ENCODE measurements at regions not wholly inside any gene's neighbourhood (a gene's known extent, or its start where the extent isn't known, plus 50 kb on each side); places are given as distances from the start of the nearest gene placed in this dataset.

DNA sequence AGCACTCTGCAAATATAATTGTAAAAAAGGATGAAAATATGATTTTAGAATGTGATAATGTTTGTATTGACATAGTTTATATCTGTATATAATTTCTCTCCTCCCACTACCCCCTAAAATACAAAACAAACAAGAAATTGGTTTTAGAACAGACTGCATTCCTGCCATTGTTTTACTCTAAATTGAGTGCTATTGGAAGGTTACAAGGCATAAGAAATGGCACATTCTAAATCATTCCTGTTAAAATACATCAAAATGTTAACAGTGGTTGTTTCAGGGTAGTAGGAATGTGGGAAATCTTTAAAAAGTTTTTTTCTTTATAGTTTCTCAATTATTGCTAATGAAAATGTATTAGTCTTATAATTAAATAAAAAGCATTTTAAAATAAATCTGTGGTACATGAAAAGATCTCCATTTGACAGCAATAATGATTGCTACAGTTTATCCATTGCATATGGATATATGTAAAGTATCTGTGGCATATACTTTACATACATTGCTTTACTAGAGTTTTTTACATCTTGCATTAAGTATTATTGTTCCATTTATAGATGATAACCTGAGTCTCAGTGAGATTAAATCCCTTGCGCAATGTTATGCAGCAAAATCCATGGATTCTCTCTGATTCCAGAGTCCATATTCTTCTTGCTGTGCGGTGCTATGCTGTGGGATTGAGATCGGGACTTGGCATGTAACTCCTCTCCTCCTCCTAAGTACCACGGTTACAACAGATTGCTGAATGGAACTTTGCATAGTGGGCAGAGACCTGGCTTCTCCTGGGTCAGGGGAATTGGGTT is 319.8 kb downstream of the LMO4 start:
- Histone ChIP-seq H3K36me3 (ENCODE audit: insufficient read depth, low read length) (no peaks in the 10 kb centered on the region), H3K9ac (ENCODE audit: low read depth, low read length) (no peak overlapping the region), H3K4me1 (ENCODE audit: insufficient read depth, low read length) (peaks cover 18% of the 10 kb centered on the region), H3K9me3 (ENCODE audit: control insufficient read depth, insufficient read depth, low read length) (no peaks in the 10 kb centered on the region)

GRCh38 chr1:87650306-87650705 is 321.6 kb downstream of the LMO4 start:
- H3K4me1 ChIP-seq (ENCODE audit: insufficient read depth, low read length): 0 out of 2 replicates have a peak, but pooled peaks cover under 1% of the 10 kb centered on the region
- no peaks in the 10 kb centered on the region for H3K36me3 ChIP-seq (ENCODE audit: insufficient read depth, low read length)
- no peak overlapping the region for H3K9ac ChIP-seq (ENCODE audit: low read depth, low read length)
- H3K9me3 ChIP-seq (ENCODE audit: control insufficient read depth, insufficient read depth, low read length): no peaks in the 10 kb centered on the region

DNA sequence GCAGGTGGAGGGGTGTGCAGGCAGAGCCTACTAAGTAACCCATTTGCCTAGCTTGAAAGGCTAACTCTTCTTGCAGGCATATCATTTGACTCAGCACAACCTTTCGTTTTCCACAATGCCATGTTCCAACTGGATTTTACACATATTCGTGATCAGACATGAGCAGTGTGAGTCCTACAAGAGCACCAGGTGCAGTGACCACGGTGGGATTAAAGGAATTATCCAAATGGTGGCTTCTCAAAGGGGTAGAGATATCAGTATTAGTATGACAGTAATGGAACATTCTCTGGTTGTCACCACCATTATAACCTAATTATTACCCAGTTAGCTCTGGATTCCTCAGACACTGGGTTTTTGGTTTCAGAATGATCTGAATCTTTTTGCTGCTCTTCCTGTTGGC is 323.5 kb downstream of the LMO4 start:
- no peaks in the 10 kb centered on the region for H3K36me3 ChIP-seq (ENCODE audit: insufficient read depth, low read length)
- no peaks in the 10 kb centered on the region for H3K9me3 ChIP-seq (ENCODE audit: control insufficient read depth, insufficient read depth, low read length)
- no peak overlapping the region for H3K9ac ChIP-seq (ENCODE audit: low read depth, low read length)
- no peaks in the 10 kb centered on the region for H3K4me1 ChIP-seq (ENCODE audit: insufficient read depth, low read length)

DNA sequence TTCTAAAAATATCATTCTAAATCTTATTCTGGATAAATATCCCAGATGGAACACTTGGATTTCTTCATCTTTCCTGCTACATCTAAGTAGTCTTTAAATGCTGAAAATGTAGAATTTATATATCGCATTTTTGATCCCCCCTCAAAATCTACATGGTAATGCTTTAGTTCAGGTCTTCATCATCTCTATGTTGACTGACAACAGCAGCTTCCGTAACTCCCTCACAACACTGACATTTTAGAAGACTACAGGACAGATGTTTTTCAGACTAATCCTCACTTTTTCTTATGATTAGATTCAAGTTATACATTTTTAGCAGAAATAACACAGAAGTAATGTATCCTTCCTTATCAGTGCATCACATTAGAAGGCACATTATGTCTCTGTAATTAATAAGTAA is 336.5 kb downstream of the LMO4 start:
- H3K9ac ChIP-seq (ENCODE audit: low read depth, low read length): no peak overlapping the region
- H3K4me1 ChIP-seq (ENCODE audit: insufficient read depth, low read length): no peaks in the 10 kb centered on the region
- peaks cover 4% of the 10 kb centered on the region for H3K9me3 ChIP-seq (ENCODE audit: control insufficient read depth, insufficient read depth, low read length)
- H3K36me3 ChIP-seq (ENCODE audit: insufficient read depth, low read length): no peaks in the 10 kb centered on the region

GRCh38 chr1:87666681-87667080 is 338.0 kb downstream of the LMO4 start:
- H3K36me3 ChIP-seq (ENCODE audit: insufficient read depth, low read length): no peaks in the 10 kb centered on the region
- no peak overlapping the region for H3K9ac ChIP-seq (ENCODE audit: low read depth, low read length)
- no peaks in the 10 kb centered on the region for H3K4me1 ChIP-seq (ENCODE audit: insufficient read depth, low read length)

DNA sequence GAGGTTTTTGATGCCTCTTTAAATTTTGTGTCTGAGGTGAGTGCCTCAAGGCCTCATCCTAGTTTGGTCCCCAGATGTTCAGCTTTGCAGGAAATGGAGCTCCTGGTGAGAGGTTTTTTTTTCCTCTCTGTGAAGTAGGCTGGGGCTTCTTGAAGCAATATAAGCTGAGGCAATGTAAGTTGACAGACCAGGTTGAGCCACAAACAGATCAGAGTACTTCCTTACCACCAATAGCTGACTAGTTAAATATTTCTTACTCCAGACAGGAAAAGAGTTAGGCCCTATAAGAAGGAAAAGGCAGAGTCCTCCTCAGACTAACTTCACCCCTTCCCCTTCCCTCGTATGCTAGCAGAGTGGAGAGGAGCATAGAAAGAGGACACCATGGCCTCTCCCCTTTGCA is 341.0 kb downstream of the LMO4 start:
- Histone ChIP-seq H3K4me1 (ENCODE audit: insufficient read depth, low read length) (no peaks in the 10 kb centered on the region), H3K9me3 (ENCODE audit: control insufficient read depth, insufficient read depth, low read length) (no peaks in the 10 kb centered on the region), H3K36me3 (ENCODE audit: insufficient read depth, low read length) (no peaks in the 10 kb centered on the region), H3K9ac (ENCODE audit: low read depth, low read length) (no peak overlapping the region)

More at GRCh38 chr1:87666681-87667080, 338.0 kb downstream of the LMO4 start:
- H3K9me3 ChIP-seq (ENCODE audit: control insufficient read depth, insufficient read depth, low read length): peaks cover 3% of the 10 kb centered on the region

GRCh38 chr1:87673309-87673708 is 344.6 kb downstream of the LMO4 start:
- Histone ChIP-seq H3K9me3 (ENCODE audit: control insufficient read depth, insufficient read depth, low read length) (no peaks in the 10 kb centered on the region), H3K36me3 (ENCODE audit: insufficient read depth, low read length) (no peaks in the 10 kb centered on the region), H3K9ac (ENCODE audit: low read depth, low read length) (no peak overlapping the region), H3K4me1 (ENCODE audit: insufficient read depth, low read length) (no peaks in the 10 kb centered on the region)

- Histone ChIP-seq H3K9me3 (ENCODE audit: control insufficient read depth, insufficient read depth, low read length) (no peaks in the 10 kb centered on the region), H3K9ac (ENCODE audit: low read depth, low read length) (no peak overlapping the region), H3K36me3 (ENCODE audit: insufficient read depth, low read length) (no peaks in the 10 kb centered on the region), H3K4me1 (ENCODE audit: insufficient read depth, low read length) (no peaks in the 10 kb centered on the region)
These were observed 345.1 kb downstream of the LMO4 start for GRCh38 chr1:87673748-87674147.

- H3K9ac ChIP-seq (ENCODE audit: low read depth, low read length): no peak overlapping the region
- H3K9me3 ChIP-seq (ENCODE audit: control insufficient read depth, insufficient read depth, low read length): no peaks in the 10 kb centered on the region
- H3K36me3 ChIP-seq (ENCODE audit: insufficient read depth, low read length): no peaks in the 10 kb centered on the region
- no peaks in the 10 kb centered on the region for H3K4me1 ChIP-seq (ENCODE audit: insufficient read depth, low read length)
These were observed 346.1 kb downstream of the LMO4 start for GRCh38 chr1:87674791-87675190.

GRCh38 chr1:87678266-87678665 is 349.6 kb downstream of the LMO4 start:
- no peaks in the 10 kb centered on the region for H3K4me1 ChIP-seq (ENCODE audit: insufficient read depth, low read length)
- no peaks in the 10 kb centered on the region for H3K9me3 ChIP-seq (ENCODE audit: control insufficient read depth, insufficient read depth, low read length)
- no peaks in the 10 kb centered on the region for H3K36me3 ChIP-seq (ENCODE audit: insufficient read depth, low read length)
- no peak overlapping the region for H3K9ac ChIP-seq (ENCODE audit: low read depth, low read length)

GRCh38 chr1:87682565-87682964 is 353.9 kb downstream of the LMO4 start:
- Histone ChIP-seq H3K9me3 (ENCODE audit: control insufficient read depth, insufficient read depth, low read length) (no peaks in the 10 kb centered on the region), H3K9ac (ENCODE audit: low read depth, low read length) (no peak overlapping the region)

DNA sequence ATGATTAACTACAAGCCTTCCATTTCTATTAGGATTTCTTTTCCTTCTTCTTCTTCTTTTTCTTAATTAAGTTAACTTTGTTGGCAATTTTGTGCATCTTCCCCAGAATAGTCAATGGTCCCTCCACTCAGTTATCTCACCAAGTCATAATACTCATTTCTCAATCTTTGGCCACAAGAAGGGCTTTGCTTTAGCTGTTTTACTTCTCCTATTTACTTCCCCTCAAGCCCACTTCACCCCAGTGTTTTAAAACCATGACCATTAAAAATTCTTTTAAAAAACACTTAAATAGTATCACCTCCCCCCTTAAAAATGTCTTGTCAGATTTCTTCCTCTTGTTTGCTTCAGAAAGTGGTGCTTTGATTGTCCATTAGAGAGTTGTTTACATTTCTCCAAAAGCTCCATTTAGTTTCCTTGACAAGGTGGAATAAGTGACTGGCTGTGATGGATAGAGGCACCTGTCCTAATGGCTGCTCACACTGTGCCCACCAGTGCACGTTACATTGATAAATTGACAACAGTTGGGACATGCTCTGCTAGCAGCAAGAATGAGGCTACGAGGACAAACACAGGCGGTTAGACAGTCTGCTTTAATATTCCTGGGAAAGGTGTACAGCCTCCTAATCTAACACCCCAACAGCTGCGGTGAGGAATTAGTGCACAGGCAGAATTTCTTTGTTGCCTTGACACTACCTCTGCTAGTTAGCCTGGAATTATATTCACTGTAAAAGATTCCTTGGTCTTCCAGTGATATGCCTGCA is 354.7 kb downstream of the LMO4 start:
- Histone ChIP-seq H3K4me1 (ENCODE audit: insufficient read depth, low read length) (peaks cover 16% of the 10 kb centered on the region), H3K9me3 (ENCODE audit: control insufficient read depth, insufficient read depth, low read length) (no peaks in the 10 kb centered on the region), H3K9ac (ENCODE audit: low read depth, low read length) (no peak overlapping the region), H3K36me3 (ENCODE audit: insufficient read depth, low read length) (no peaks in the 10 kb centered on the region)

More at GRCh38 chr1:87682565-87682964, 353.9 kb downstream of the LMO4 start:
- H3K36me3 ChIP-seq (ENCODE audit: insufficient read depth, low read length): no peaks in the 10 kb centered on the region
- peaks cover 16% of the 10 kb centered on the region for H3K4me1 ChIP-seq (ENCODE audit: insufficient read depth, low read length)

- Histone ChIP-seq H3K9ac (ENCODE audit: low read depth, low read length) (peak overlapping the region; percentile 25), H3K9me3 (ENCODE audit: control insufficient read depth, insufficient read depth, low read length) (no peaks in the 10 kb centered on the region), H3K36me3 (ENCODE audit: insufficient read depth, low read length) (no peaks in the 10 kb centered on the region), H3K4me1 (ENCODE audit: insufficient read depth, low read length) (peaks cover 16% of the 10 kb centered on the region)
These were observed 355.5 kb downstream of the LMO4 start for GRCh38 chr1:87684194-87684593.

GRCh38 chr1:87684713-87685205 is 356.1 kb downstream of the LMO4 start:
- H3K36me3 ChIP-seq (ENCODE audit: insufficient read depth, low read length): no peaks in the 10 kb centered on the region
- H3K9ac ChIP-seq (ENCODE audit: low read depth, low read length): peak overlapping the region; percentile 25
- peaks cover 16% of the 10 kb centered on the region for H3K4me1 ChIP-seq (ENCODE audit: insufficient read depth, low read length)
- H3K9me3 ChIP-seq (ENCODE audit: control insufficient read depth, insufficient read depth, low read length): no peaks in the 10 kb centered on the region

Data from ES-I3 (cell line).